Endodermal cell (in vitro differentiated cells): ENCODE measurements at regions not wholly inside any gene's neighbourhood (a gene's known extent, or its start where the extent isn't known, plus 50 kb on each side); places are given as distances from the start of the nearest gene placed in this dataset.

ENCODE experiments used
- DNase-seq: peaks from one replicate; pipeline ENCODE4 v3.0.0-alpha.2; 2017
- H3K27ac ChIP-seq: 2 replicates; pipeline ENCODE4 v1.5.1; 2013; ENCODE audit warnings: mild to moderate bottlenecking, low read depth, low read length, moderate library complexity
- H3K27me3 ChIP-seq: 2 replicates; pipeline ENCODE4 v1.6.1; 2013; ENCODE audit warnings: mild to moderate bottlenecking, low read length, moderate library complexity; ENCODE audit not compliant: insufficient read depth, control insufficient read depth, poor library complexity, severe bottlenecking
- H3K36me3 ChIP-seq: 2 replicates; pipeline ENCODE4 v1.7.0; 2013; ENCODE audit warnings: mild to moderate bottlenecking, low read length, moderate library complexity; ENCODE audit not compliant: control insufficient read depth, insufficient read depth
- H3K4me1 ChIP-seq: one replicate; pipeline ENCODE4 v1.7.0; 2013; ENCODE audit warnings: low read length; ENCODE audit not compliant: control insufficient read depth, insufficient read depth
- H3K4me3 ChIP-seq: 2 replicates; pipeline ENCODE4 v1.5.1; 2013; ENCODE audit warnings: mild to moderate bottlenecking, low read length, moderate library complexity
- H3K9ac ChIP-seq: 2 replicates; pipeline ENCODE4 v1.6.1; 2013; ENCODE audit warnings: mild to moderate bottlenecking, low read length, moderate library complexity; ENCODE audit not compliant: poor library complexity, severe bottlenecking; ENCODE audit errors: extremely low read depth
- H3K9me3 ChIP-seq: 2 replicates; pipeline ENCODE4 v1.6.1; 2013; ENCODE audit warnings: mild to moderate bottlenecking, low read length, moderate library complexity; ENCODE audit not compliant: control insufficient read depth
- H3K27ac Mint-ChIP-seq: 2 replicates; pipeline ENCODE4 v1.8.0; 2020; ENCODE audit warnings: mixed read lengths
- H3K27me3 Mint-ChIP-seq: 2 replicates; pipeline ENCODE4 v1.8.0; 2021; ENCODE audit warnings: mild to moderate bottlenecking, mixed read lengths; ENCODE audit not compliant: insufficient read depth
- H3K36me3 Mint-ChIP-seq: 2 replicates; pipeline ENCODE4 v1.8.0; 2020; ENCODE audit warnings: low read depth, mixed read lengths
- H3K4me1 Mint-ChIP-seq: 2 replicates; pipeline ENCODE4 v1.8.0; 2020; ENCODE audit warnings: mixed read lengths
- H3K4me3 Mint-ChIP-seq: 2 replicates; pipeline ENCODE4 v1.8.0; 2020; ENCODE audit warnings: mild to moderate bottlenecking, moderate library complexity, mixed read lengths
- H3K9me3 Mint-ChIP-seq: 2 replicates; pipeline ENCODE4 v1.8.0; 2020; ENCODE audit warnings: mild to moderate bottlenecking, mixed read lengths
- WGBS, 2 experiments: methylation state at CpG; one replicate each; pipeline versions ENCODE4 v1.1.5 to v1.1.7; 2013; ENCODE audit warnings: missing lambda C conversion rate in 2 of 2, mixed read lengths in 1 of 2; ENCODE audit not compliant: insufficient coverage in 1 of 2, insufficient read length in 1 of 2; 5-methylcytosine and 5-hydroxymethylcytosine counted together
- TF ChIP-seq, protein P1 (sequence below): fragments of 200-600 bp; sonication (generic); conservative IDR thresholded peaks from 2 replicates; pipeline ENCODE4 v1.5.0; 2021; ENCODE audit warnings: antibody characterized with exemption, mild to moderate bottlenecking

DNA sequence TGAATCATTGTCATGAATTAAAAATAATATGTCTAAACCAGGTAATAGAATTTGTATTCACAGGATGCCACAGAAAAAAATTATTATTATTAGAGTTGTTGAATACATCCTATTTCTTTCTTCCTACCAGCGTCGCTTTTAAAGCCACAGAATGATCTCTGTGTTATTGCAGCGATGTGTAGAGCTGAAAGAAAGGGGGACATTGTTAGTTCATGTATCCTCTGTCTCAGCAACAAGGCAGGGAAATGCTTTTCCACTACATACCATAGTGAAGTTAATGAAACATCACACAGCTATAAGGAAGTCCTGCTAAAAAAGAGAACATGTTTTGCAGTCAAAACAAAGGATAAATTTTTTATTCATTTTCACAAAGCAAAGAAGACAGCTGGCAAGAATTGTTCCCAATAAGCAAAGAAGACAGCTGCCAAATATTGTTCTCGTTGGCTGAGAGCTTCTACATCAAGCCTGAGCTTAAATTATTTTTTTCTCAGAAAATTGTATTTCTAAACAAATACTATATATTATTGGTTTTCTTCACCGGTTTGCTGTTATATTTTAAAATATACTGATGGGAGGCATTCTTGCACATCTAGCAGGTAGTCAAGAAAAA lies 1234.4 kb downstream of the SUCLG1 start:
- Histone ChIP-seq H3K4me3 (no peak overlapping the region), H3K9ac (no peak overlapping the region), H3K36me3 (no peaks in the 10 kb centered on the region), H3K9me3 (no peaks in the 10 kb centered on the region), H3K27ac (no peak overlapping the region), H3K27me3 (no peaks in the 10 kb centered on the region), H3K4me1 (no peaks in the 10 kb centered on the region)
- Mint-ChIP-seq H3K4me1 (no peaks in the 10 kb centered on the region), H3K36me3 (no peaks in the 10 kb centered on the region), H3K27ac (no peak overlapping the region), H3K9me3 (no peaks in the 10 kb centered on the region), H3K27me3 (no peaks in the 10 kb centered on the region), H3K4me3 (no peak overlapping the region)
- 92% methylated on average over 5 of the region's 5 CpGs; no CpG with 5 or more reads in 1 of the 2 experiments for WGBS, 2 experiments
- TF ChIP-seq, protein P1, sequence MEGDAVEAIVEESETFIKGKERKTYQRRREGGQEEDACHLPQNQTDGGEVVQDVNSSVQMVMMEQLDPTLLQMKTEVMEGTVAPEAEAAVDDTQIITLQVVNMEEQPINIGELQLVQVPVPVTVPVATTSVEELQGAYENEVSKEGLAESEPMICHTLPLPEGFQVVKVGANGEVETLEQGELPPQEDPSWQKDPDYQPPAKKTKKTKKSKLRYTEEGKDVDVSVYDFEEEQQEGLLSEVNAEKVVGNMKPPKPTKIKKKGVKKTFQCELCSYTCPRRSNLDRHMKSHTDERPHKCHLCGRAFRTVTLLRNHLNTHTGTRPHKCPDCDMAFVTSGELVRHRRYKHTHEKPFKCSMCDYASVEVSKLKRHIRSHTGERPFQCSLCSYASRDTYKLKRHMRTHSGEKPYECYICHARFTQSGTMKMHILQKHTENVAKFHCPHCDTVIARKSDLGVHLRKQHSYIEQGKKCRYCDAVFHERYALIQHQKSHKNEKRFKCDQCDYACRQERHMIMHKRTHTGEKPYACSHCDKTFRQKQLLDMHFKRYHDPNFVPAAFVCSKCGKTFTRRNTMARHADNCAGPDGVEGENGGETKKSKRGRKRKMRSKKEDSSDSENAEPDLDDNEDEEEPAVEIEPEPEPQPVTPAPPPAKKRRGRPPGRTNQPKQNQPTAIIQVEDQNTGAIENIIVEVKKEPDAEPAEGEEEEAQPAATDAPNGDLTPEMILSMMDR = no peak
- DNase-seq = no peak

DNA sequence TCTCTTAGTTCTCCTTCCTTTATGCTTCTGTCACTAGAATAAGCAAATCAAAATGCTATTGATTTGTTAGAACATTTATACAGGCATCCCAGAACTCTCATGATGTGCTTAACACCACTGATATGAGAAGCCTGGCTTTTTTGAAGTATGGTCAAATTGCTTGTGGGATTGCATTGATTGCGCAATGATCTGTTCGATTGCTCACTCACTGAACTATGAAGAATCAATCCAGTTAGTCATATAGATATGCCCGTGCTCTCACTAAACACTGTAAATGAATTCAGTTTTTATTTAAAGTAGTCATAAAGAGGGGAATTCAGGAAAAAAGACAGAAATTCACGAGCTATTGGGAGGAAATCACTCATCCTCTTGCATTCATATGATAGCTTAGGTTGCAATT lies 1237.8 kb downstream of the SUCLG1 start:
- WGBS, 2 experiments = 89 to 100% methylated on average over 4 of the region's 4 CpGs
- H3K36me3 Mint-ChIP-seq = no peaks in the 10 kb centered on the region
- H3K9me3 ChIP-seq = no peaks in the 10 kb centered on the region
- TF ChIP-seq, protein P1 = no peak
- H3K36me3 ChIP-seq = no peaks in the 10 kb centered on the region
- H3K27ac Mint-ChIP-seq = no peak overlapping the region
- H3K27me3 ChIP-seq = no peaks in the 10 kb centered on the region
- no peak overlapping the region for H3K27ac ChIP-seq
- H3K4me1 Mint-ChIP-seq = no peaks in the 10 kb centered on the region
- H3K4me3 Mint-ChIP-seq = no peak overlapping the region
- no peak overlapping the region for H3K9ac ChIP-seq
- no peak for DNase-seq
- H3K27me3 Mint-ChIP-seq = no peaks in the 10 kb centered on the region
- no peak overlapping the region for H3K4me3 ChIP-seq
- H3K9me3 Mint-ChIP-seq = no peaks in the 10 kb centered on the region
- no peaks in the 10 kb centered on the region for H3K4me1 ChIP-seq

DNA sequence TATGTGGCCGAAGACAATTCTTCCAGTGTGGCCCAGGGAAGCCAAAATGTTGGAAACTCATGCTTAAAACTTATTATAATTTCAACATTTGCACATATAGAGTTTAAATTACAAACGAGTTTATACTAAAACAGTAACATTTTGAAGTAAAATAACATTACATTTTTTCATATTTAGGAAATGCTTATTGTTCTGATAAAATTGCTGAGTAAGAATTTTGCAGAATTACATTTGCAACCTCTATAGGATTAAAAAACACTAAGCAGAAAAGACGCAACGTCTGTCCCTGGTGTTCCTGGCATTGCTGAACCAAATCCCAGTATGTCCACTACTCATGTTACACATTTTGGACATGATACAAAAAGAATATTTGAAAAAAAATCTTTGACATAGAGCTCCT lies 1241.2 kb downstream of the SUCLG1 start:
- H3K36me3 ChIP-seq = no peaks in the 10 kb centered on the region
- Mint-ChIP-seq H3K27me3 (no peaks in the 10 kb centered on the region), H3K4me3 (no peak overlapping the region), H3K27ac (no peak overlapping the region), H3K4me1 (no peaks in the 10 kb centered on the region), H3K9me3 (no peaks in the 10 kb centered on the region), H3K36me3 (no peaks in the 10 kb centered on the region)
- WGBS, 2 experiments = 96% methylated on average over 3 of the region's 4 CpGs; no CpG with 5 or more reads in 1 of the 2 experiments
- no peak for DNase-seq
- H3K4me1 ChIP-seq = no peaks in the 10 kb centered on the region
- H3K9me3 ChIP-seq = no peaks in the 10 kb centered on the region
- no peak overlapping the region for H3K27ac ChIP-seq
- no peak overlapping the region for H3K9ac ChIP-seq
- no peak overlapping the region for H3K4me3 ChIP-seq
- TF ChIP-seq, protein P1 = no peak
- H3K27me3 ChIP-seq = no peaks in the 10 kb centered on the region
